HL-60 (cell line): ENCODE measurements at regions not wholly inside any gene's neighbourhood (a gene's known extent, or its start where the extent isn't known, plus 50 kb on each side); places are given as distances from the start of the nearest gene placed in this dataset.

ENCODE experiments used
- DNase-seq, 2 experiments: peaks; one replicate each; pipeline ENCODE4 v3.0.0-alpha.2; 2010 to 2020; ENCODE audit warnings: low read depth in 1 of 2, low spot score in 1 of 2
- H3K27ac ChIP-seq: fragments of 250-450 bp; sonication (Bioruptor Pico); replicated peaks from 2 replicates; pipeline ENCODE4 v1.5.1; 2020; ENCODE audit warnings: mild to moderate bottlenecking, moderate library complexity
- H3K27me3 ChIP-seq: fragments of 250-450 bp; sonication (Bioruptor Pico); 2 replicates; pipeline ENCODE4 v1.5.1; 2021; ENCODE audit warnings: mild to moderate bottlenecking, moderate library complexity; ENCODE audit not compliant: insufficient read depth, poor library complexity, severe bottlenecking
- H3K4me3 ChIP-seq: replicated peaks from 2 replicates; pipeline ENCODE4 v1.5.1; 2011; ENCODE audit warnings: mild to moderate bottlenecking, control low read depth, low read length; ENCODE audit not compliant: insufficient read depth
- CTCF ChIP-seq: IDR thresholded peaks from one replicate; pipeline ENCODE4 v1.5.1; 2011; ENCODE audit warnings: low read length, control low read depth, inconsistent platforms; ENCODE audit not compliant: insufficient read depth
- GABPA ChIP-seq: IDR thresholded peaks from 2 replicates; pipeline ENCODE4 v1.6.1; 2012; ENCODE audit warnings: low read depth
- POLR2AphosphoS5 ChIP-seq: IDR thresholded peaks from 2 replicates; pipeline ENCODE4 v1.6.1; 2012; ENCODE audit warnings: low read depth
- REST ChIP-seq: IDR thresholded peaks from 2 replicates; pipeline ENCODE4 v1.6.1; 2012; ENCODE audit warnings: low read depth; ENCODE audit not compliant: insufficient replicate concordance
- SPI1 ChIP-seq: IDR thresholded peaks from 2 replicates; pipeline ENCODE4 v1.6.1; 2012; ENCODE audit warnings: low read depth, mild to moderate bottlenecking, borderline replicate concordance

- no peak overlapping the region for H3K4me3 ChIP-seq
- DNase-seq: no peak
- no peak overlapping the region for H3K27ac ChIP-seq
- H3K27me3 ChIP-seq: no peaks in the 10 kb centered on the region
- no peak for TF ChIP-seq SPI1
- TF ChIP-seq GABPA: no peak
- TF ChIP-seq CTCF: no peak
- no peak for TF ChIP-seq POLR2AphosphoS5
- TF ChIP-seq REST: no peak
Observed at GRCh38 chr10:25818751-25819150, 115.3 kb upstream of the MYO3A start.

- Histone ChIP-seq H3K27me3 (no peaks in the 10 kb centered on the region), H3K4me3 (no peak overlapping the region), H3K27ac (no peak overlapping the region)
- DNase-seq: no peak
- TF ChIP-seq GABPA (no peak), POLR2AphosphoS5 (no peak), SPI1 (no peak), CTCF (no peak), REST (no peak)
Observed at GRCh38 chr10:25820472-25820871, 113.6 kb upstream of the MYO3A start.

- Histone ChIP-seq H3K27ac (no peak overlapping the region), H3K4me3 (no peak overlapping the region), H3K27me3 (no peaks in the 10 kb centered on the region)
- no peak for DNase-seq
- TF ChIP-seq POLR2AphosphoS5 (no peak), SPI1 (no peak), GABPA (no peak), REST (no peak), CTCF (no peak)
Observed at GRCh38 chr10:25820874-25821273, 113.2 kb upstream of the MYO3A start.
